ENCODE measurements at regions not wholly inside any gene's neighbourhood (a gene's known extent, or its start where the extent isn't known, plus 50 kb on each side); places are given as distances from the start of the nearest gene placed in this dataset.

DNA sequence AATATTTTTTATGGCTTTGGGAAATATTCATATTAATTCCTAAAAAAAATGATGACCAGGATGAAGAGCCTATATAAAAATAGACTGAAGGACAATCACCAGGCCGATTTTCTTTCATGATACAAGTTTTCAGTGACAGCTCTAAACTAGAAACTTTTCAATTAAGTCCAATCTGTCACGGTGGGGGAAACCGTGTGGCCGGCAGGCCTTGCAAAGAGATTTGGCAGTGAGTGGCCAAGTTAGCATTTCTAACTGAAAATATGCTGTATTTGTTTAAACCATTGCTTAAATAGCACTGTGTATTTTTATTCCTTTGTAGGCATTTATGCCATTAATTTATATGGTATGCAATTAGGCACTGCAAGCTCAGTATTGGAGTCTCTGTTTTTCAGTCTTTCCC, 294.5 kb upstream of the NRIP1 start:
- Histone ChIP-seq H3K27me3 (ENCODE audit: control insufficient read depth in 2 of 2, insufficient read depth in 2 of 2, low read length in 2 of 2) (no peaks in the 10 kb centered on the region), H3K79me2 (ENCODE audit: insufficient read depth, low read length) (no peaks in the 10 kb centered on the region), H2AFZ (ENCODE audit: insufficient read depth, low read depth, low read length, poor library complexity, severe bottlenecking) (no peak overlapping the region), H3K27ac (ENCODE audit: low read depth in 1 of 2, low read length in 2 of 2) (no peak overlapping the region), H3K4me1 (ENCODE audit: control insufficient read depth in 1 of 2, insufficient read depth in 2 of 2, low read length in 2 of 2) (no peaks in the 10 kb centered on the region), H4K20me1 (ENCODE audit: insufficient read depth, low read length) (no peaks in the 10 kb centered on the region), H3K9ac (ENCODE audit: insufficient read depth, low read length, poor library complexity, severe bottlenecking) (no peak overlapping the region), H3K36me3 (replicated peaks in 1 of 2; ENCODE audit: control insufficient read depth in 1 of 2, insufficient read depth in 2 of 2, low read length in 2 of 2) (no peaks in the 10 kb centered on the region), H3K4me3 (replicated peaks in 1 of 3; ENCODE audit: low read depth in 2 of 3, low read length in 3 of 3) (no peak overlapping the region), H3K9me3 (replicated peaks in 1 of 2; ENCODE audit: control insufficient read depth in 1 of 2, insufficient read depth in 1 of 2, low read length in 2 of 2) (no peaks in the 10 kb centered on the region), H3K4me2 (replicated peaks; ENCODE audit: extremely low read depth, low read length, poor library complexity, severe bottlenecking) (no peak overlapping the region)
- Mint-ChIP-seq H3K27me3 (ENCODE audit: low read depth in 3 of 3) (no peaks in the 10 kb centered on the region), H3K4me3 (no peak overlapping the region), H3K4me1 (peaks cover 11% of the 10 kb centered on the region), H3K36me3 (no peaks in the 10 kb centered on the region), H3K27ac (no peak overlapping the region), H3K9me3 (peaks cover 0 to 5% (median 3%) of the 10 kb centered on the region in 7 donors)
- TF ChIP-seq, protein P1, sequence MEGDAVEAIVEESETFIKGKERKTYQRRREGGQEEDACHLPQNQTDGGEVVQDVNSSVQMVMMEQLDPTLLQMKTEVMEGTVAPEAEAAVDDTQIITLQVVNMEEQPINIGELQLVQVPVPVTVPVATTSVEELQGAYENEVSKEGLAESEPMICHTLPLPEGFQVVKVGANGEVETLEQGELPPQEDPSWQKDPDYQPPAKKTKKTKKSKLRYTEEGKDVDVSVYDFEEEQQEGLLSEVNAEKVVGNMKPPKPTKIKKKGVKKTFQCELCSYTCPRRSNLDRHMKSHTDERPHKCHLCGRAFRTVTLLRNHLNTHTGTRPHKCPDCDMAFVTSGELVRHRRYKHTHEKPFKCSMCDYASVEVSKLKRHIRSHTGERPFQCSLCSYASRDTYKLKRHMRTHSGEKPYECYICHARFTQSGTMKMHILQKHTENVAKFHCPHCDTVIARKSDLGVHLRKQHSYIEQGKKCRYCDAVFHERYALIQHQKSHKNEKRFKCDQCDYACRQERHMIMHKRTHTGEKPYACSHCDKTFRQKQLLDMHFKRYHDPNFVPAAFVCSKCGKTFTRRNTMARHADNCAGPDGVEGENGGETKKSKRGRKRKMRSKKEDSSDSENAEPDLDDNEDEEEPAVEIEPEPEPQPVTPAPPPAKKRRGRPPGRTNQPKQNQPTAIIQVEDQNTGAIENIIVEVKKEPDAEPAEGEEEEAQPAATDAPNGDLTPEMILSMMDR (IDR thresholded peaks at IDR 0.05) = no peak
- 100% methylated on average over 2 of the region's 4 CpGs for WGBS (ENCODE audit: insufficient coverage)
- intact Hi-C loops (cut with micrococcal nuclease) = no loop called here
- DNase-seq = no peak

DNA sequence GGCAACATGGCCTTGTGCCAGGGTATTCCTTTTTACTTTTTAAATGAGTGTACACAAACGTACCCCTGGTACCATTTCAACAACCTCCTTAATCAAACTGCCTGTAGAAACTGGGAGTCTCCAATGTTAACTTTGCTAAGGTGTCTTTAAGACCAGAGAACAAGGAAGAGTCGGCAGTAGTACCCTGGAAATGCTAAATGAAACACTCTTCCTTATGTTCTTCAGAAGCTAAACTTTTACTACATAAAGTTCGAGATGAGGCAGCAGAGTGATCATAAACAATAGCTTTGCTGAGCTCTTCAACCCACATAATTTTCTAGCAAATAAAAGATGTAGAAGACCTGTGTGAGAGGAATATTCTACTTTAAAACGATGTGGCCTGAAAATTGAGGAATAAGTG, 297.7 kb upstream of the NRIP1 start:
- WGBS (ENCODE audit: insufficient coverage) = 56% methylated on average over 1 of the region's 4 CpGs
- Histone ChIP-seq H3K9me3 (replicated peaks in 1 of 2; ENCODE audit: control insufficient read depth in 1 of 2, insufficient read depth in 1 of 2, low read length in 2 of 2) (peaks cover 6 to 10% of the 10 kb centered on the region in 2 donors), H4K20me1 (ENCODE audit: insufficient read depth, low read length) (no peaks in the 10 kb centered on the region), H3K27me3 (ENCODE audit: control insufficient read depth in 2 of 2, insufficient read depth in 2 of 2, low read length in 2 of 2) (no peaks in the 10 kb centered on the region), H3K4me2 (replicated peaks; ENCODE audit: extremely low read depth, low read length, poor library complexity, severe bottlenecking) (no peak overlapping the region), H3K9ac (ENCODE audit: insufficient read depth, low read length, poor library complexity, severe bottlenecking) (no peak overlapping the region), H3K4me3 (replicated peaks in 1 of 3; ENCODE audit: low read depth in 2 of 3, low read length in 3 of 3) (no peak overlapping the region), H3K27ac (ENCODE audit: low read depth in 1 of 2, low read length in 2 of 2) (no peak overlapping the region), H3K36me3 (replicated peaks in 1 of 2; ENCODE audit: control insufficient read depth in 1 of 2, insufficient read depth in 2 of 2, low read length in 2 of 2) (no peaks in the 10 kb centered on the region), H3K4me1 (ENCODE audit: control insufficient read depth in 1 of 2, insufficient read depth in 2 of 2, low read length in 2 of 2) (no peaks in the 10 kb centered on the region), H2AFZ (ENCODE audit: insufficient read depth, low read depth, low read length, poor library complexity, severe bottlenecking) (no peak overlapping the region), H3K79me2 (ENCODE audit: insufficient read depth, low read length) (no peaks in the 10 kb centered on the region)
- no peak overlapping the region for H3K27ac Mint-ChIP-seq
- H3K36me3 Mint-ChIP-seq = no peaks in the 10 kb centered on the region
- TF ChIP-seq, protein P1 (IDR thresholded peaks at IDR 0.05) = no peak
- peaks cover 0 to 2% (median 0%) of the 10 kb centered on the region in 3 donors for H3K27me3 Mint-ChIP-seq (ENCODE audit: low read depth in 3 of 3)
- no peak overlapping the region for H3K4me3 Mint-ChIP-seq
- H3K4me1 Mint-ChIP-seq = no peaks in the 10 kb centered on the region
- intact Hi-C loops (cut with micrococcal nuclease) = no loop called here
- no peak for DNase-seq
- peaks cover 7 to 21% (median 12%) of the 10 kb centered on the region in 7 donors for H3K9me3 Mint-ChIP-seq

All from CD14-positive monocyte (primary cell).